HG02763 (cell line): ENCODE measurements at regions not wholly inside any gene's neighbourhood (a gene's known extent, or its start where the extent isn't known, plus 50 kb on each side); places are given as distances from the start of the nearest gene placed in this dataset.
"Not testable (repeated sequence)": the region's sequence is repeated elsewhere in the genome, so short reads cannot be mapped to it uniquely, and the experiment has no call there.

ENCODE experiments used
- ATAC-seq: cut with Tn5 transposase; IDR thresholded peaks from one replicate; pipeline ENCODE4 v1.9.1; 2021; ENCODE audit warnings: mild to moderate bottlenecking, moderate library complexity; ENCODE audit not compliant: unreplicated experiment

DNA sequence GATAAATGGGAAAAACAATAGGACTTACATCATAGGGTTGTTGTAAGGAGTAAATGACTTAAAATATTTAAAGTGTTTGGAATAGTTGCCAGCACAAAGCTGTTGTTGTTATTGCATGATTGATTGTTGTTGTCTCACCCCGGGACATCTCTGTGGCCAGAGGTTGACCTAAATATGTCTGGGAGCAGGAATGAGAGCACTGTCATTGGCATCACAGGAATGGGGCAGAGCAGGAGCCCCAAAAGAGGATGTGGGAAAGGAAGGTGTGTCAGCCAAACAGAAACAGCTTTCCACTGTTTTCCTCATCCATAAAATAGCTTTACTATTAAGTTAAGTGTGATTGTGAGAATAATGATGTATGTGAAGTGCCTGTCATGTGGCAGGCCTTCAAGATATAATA is 121.6 kb downstream of the TMEM168 start:
- no peak for ATAC-seq

DNA sequence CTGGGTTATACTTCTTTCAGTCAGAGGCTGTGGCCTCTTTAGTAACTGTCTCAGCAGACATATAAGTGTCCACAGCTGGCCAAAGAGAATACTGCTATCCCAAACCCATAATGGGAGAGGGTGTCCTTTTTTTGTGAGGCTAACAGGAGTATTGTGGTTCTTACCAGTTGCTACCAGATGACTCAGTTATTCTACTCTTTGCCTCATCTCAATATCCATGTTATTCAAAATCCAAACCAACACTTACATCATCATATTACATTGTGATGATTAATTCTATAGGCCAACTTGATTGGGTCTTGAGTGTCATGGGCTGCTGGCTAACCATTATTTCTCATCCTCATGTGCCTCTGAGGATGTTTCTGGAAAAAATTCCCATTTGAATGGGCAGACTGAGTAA is 120.9 kb downstream of the TMEM168 start:
- no peak for ATAC-seq

DNA sequence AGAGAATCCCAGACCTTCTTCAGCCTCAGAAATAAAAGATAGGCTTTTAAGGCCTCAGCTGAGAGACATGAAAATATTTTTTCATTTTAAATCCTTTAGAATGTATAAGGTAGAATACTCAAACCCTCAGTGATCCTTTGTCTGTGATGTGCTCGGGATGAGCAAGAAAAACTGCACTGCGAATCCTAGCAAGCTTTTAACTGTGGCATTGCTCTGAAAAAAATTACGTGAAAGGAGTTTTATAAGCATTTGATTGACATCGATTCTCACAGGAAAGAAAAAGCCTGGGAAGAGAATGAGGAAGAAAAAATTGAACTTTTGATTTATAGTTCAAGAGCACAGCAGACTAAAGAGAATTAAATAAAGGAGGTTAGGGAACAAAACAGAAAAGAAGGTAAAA is 120.0 kb downstream of the TMEM168 start:
- no peak for ATAC-seq

DNA sequence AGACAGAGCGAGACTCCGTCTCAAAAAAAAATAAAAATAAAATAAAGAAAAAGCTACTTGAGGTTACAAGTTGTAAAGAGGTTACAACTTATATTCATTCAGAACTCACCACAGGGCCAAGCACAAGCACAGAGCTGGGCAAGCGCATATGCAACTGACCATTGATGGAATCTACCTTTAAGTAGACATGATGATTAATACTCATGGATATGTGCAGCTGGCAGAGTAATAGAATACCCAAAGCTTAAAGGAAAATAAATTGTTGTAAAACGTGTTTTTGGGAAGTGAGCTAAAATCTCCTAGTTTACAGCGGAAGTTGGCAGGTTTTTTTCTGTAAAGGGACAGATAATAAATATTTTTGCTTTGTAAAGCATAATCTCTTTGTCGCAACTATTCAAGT is 111.6 kb downstream of the TMEM168 start:
- no peak for ATAC-seq

DNA sequence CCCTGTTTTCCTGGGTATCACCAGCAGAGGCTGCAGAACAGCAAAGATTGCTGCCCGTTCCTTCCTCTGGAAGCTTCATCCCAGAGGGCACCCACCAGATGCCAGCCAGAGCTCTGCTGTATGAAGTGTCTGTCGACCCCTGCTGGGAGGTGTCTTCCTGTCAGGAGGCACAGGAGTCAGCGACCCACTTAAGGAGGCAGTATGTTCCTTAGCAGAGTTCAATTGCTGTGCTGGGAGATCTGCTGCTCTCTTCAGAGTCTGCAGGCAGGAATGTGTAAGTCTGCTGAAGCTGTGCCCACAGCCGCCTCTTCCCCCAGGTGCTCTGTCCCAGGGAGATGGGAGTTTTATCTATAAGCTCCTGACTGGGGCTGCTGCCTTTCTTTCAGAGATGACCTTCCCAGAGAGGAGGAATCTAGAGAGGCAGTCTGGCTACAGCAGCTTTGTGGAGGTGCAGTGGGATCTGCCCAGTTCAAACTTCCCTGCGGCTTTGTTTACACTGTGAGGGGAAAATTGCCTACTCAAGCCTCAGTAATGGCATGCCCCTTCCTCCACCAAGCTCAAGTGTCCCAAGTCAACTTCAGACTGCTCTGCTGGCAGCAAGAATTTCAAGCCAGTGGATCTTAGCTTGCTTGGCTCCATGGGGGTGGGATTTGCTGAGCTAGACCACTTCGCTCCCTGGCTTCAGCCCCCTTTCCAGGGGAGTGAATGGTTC is 100.6 kb downstream of the TMEM168 start:
- not testable (repeated sequence) for ATAC-seq

DNA sequence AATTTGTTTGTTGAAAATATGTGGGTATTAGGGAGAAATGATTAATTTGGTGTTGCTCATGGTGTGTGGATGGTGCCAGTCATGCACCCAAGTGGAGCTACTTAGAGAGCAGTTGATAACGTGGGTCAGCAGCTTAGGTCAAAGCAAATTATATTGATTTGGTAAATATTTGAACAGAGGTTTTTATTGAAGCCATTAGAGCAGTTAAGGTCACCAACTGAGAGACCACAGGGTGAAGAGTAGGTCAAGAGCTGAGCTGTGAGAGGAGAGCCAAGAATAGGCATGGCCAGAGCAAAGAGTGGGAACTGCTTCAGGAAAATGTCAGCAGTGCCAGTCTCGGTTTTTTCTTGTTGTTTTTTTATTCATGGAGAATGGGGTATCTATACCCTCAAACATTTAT is 97.9 kb downstream of the TMEM168 start:
- no peak for ATAC-seq

DNA sequence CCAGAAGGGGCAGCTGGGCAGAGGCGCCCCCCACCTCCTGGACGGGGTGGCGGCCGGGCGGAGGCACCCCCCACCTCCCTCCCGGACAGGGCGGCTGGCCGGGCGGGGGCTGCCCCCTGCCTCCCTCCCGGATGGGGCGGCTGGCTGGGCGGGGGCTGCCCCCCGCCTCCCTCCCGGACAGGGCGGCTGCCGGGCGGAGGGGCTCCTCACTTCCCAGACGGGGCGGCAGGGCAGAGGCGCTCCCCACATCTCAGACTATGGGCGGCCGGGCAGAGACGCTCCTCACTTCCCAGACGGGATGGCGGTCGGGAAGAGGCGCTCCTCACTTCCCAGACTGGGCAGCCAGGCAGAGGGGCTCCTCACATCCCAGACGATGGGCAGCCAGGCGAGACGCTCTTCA is 93.0 kb downstream of the TMEM168 start:
- not testable (repeated sequence) for ATAC-seq

DNA sequence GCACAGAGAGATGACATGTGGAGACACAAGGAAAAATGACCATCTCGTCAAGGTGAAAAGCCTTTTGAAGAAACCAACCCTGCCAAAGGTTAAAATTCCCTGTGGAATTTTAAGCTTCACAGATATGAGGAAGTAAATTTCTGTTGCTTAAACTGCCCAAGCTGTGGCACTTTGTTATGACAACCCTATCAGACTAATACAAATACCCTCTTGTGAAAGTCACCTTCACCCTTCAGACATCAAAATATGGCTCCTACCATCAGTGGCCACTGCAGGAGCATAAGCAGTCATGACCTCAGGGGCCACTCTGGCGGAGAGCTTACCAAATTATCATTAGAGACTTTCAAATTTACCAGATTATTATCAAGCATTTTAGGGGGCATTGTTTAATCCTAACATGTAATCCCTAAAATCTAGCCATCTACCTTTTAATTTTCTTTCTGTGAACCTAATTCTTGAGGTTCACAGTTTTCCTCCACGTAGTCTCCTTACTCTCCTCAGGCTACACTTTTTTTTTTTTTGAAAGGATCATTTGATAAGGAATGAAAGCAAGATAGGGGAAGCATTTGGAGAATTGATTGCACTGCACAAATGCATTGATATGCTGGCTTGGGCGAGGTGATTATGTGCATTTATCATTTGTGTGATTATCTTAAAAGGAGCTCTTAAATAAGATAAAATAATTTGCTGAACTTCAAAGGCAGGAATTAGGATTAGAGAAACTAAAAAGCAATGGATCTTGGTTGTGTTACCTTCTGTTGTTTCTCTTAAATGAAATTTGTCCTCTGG is 90.3 kb downstream of the TMEM168 start:
- ATAC-seq, result no peak

DNA sequence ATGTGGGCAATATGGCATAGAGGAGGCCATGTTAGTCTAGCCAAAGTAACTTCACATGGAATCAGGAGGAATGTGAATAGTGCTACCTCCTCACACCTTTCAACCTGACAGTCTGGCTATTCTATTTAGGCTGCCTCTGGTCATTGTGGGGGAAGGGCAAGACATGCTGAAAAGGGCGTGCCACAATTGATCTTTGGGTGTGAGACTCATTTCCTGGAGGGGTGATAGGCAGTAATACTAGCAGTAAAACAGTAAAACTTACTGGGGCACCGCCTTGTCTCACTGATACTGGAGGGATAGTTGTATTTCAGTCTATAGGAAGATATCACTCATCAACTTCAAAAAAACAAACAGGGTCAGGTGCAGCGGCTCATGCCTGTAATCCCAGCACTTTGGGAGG is 88.7 kb downstream of the TMEM168 start:
- no peak for ATAC-seq

DNA sequence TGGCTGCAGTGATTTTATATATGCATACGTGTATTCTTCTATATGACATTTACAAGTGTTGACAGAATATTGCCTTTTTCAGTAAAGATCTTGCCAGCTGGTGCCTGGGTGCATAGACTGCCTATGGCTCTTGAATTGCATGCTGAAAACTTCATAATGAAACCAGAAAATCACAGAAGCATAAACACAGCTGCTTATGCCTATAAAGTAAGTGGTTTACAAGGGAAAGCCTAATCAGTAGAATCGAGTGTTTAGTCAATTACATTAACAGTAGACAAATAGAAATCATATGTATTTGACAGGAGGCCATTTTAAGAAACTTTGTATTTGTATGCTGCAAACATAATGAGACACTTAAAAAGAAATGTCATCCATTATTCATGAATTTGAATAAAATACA is 82.5 kb downstream of the TMEM168 start:
- no peak for ATAC-seq

DNA sequence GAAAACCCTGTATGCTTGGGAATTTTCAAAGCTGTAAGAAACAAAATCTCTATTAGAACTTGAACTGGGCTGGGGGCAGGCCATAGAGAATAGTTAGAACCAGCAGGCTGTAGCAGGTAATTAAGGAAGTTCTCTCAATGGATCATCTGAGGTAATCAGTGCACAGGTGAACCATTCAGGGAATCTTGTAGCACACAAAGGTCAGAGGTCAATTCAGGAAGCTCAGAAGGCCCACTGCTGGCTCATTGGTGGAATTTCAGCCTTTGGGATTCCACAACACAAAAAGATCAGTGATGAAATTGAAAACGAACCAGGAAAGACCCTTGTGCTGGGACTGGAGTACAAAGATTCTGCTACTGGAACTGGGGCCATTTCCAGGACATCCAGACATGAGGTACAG is 82.0 kb downstream of the TMEM168 start:
- no peak for ATAC-seq
